Thyroid gland (tissue), 4 donors: ENCODE measurements at regions not wholly inside any gene's neighbourhood (a gene's known extent, or its start where the extent isn't known, plus 50 kb on each side); places are given as distances from the start of the nearest gene placed in this dataset.

Source experiments
- POLR2A ChIP-seq, 2 donors: fragments of 450-650 bp; IDR thresholded peaks; one replicate each; pipeline ENCODE4 v1.6.1; 2017; ENCODE audit warnings: antibody characterized with exemption in 2 of 2, mild to moderate bottlenecking in 2 of 2, moderate library complexity in 1 of 2
- TF ChIP-seq, protein P1 (sequence below), 6 experiments: fragments of 200-600 bp in 3 of 6; fragments of 450-650 bp in 3 of 6; sonication (generic) in 3 of 6; IDR thresholded peaks; one replicate each; pipeline ENCODE4 v1.5.1; 2016 to 2019; ENCODE audit warnings: antibody characterized with exemption in 6 of 6, mild to moderate bottlenecking in 2 of 6, inconsistent platforms in 1 of 6, moderate library complexity in 1 of 6

DNA sequence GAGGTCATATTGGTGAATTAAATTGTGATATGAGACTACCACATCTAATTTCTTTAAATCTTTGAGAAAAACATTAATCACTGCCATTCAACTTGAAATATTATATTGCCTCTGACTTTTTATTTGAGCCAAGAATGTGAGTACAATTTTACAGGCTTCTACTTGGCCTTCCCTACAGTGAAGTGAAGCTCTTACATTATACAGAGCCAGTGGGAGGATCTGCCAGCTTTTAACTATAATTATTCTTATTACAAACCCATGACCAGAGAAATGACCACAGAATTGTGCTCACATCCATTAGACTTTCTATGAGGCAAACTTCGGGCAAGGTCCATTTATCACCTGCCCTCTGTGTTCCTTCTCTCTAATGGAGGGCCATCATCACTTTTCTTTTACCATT is 114.2 kb downstream of the RERGL start:
- TF ChIP-seq, protein P1, sequence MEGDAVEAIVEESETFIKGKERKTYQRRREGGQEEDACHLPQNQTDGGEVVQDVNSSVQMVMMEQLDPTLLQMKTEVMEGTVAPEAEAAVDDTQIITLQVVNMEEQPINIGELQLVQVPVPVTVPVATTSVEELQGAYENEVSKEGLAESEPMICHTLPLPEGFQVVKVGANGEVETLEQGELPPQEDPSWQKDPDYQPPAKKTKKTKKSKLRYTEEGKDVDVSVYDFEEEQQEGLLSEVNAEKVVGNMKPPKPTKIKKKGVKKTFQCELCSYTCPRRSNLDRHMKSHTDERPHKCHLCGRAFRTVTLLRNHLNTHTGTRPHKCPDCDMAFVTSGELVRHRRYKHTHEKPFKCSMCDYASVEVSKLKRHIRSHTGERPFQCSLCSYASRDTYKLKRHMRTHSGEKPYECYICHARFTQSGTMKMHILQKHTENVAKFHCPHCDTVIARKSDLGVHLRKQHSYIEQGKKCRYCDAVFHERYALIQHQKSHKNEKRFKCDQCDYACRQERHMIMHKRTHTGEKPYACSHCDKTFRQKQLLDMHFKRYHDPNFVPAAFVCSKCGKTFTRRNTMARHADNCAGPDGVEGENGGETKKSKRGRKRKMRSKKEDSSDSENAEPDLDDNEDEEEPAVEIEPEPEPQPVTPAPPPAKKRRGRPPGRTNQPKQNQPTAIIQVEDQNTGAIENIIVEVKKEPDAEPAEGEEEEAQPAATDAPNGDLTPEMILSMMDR (IDR thresholded peaks at IDR 0.05), result no peak
- no peak for TF ChIP-seq POLR2A (IDR thresholded peaks at IDR 0.05)
